Suppressor macrophage (primary cell): ENCODE measurements at regions not wholly inside any gene's neighbourhood (a gene's known extent, or its start where the extent isn't known, plus 50 kb on each side); places are given as distances from the start of the nearest gene placed in this dataset.
A peak's percentile ranks its signal among the peaks of the same experiment; 100 is the strongest.

Experiments used
- DNase-seq, 4 experiments: peaks; one replicate each; pipeline ENCODE4 v3.0.0-alpha.2; 2020 to 2022

- DNase-seq: no peak
Measured at GRCh38 chr18:66440433-66440832, 163.5 kb downstream of the CDH19 start.

- DNase-seq: no peak
Measured at GRCh38 chr18:66439670-66440069, 164.2 kb downstream of the CDH19 start.

GRCh38 chr18:66438711-66439536 lies 165.0 kb downstream of the CDH19 start:
- no peak for DNase-seq

DNA sequence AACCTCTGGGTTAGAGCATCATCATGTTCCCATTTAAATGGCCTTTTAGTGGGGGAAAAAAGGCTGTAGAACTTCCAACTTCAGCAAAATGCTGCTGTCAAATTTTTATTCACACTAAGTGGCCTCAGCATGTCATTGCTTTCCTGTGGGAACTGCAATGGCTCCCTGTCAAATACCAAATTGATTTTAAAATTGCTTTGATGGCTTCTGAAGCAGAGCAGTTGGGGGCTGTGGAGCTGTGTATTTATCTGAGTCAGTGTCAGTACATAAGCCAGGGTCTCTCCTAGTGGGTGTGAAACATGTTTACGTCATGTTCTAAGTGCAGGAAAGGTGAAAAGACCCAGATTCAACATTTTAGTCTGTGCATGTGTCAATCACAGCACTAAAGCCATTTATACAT lies 171.3 kb downstream of the CDH19 start:
- no peak for DNase-seq

DNA sequence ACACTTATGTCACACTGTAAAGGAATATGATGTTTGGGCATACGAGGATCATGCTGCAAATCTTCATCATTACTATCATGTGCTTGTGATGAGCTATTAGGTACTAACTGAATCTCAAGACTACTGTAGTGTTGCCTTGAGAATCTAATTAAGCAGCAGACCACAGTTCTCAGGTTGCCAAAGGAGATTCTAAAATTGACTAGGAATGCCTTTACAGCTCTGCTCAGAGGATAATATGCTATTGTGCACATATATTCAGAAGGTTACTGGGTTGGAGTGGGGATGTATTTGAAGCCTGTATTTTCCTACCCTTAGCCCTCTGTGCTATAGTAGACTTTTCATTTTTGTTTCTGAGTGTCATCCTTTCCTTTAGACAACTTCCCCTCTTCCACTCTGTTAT lies 175.1 kb downstream of the CDH19 start:
- DNase-seq: no peak

GRCh38 chr18:66419400-66419799 lies 184.5 kb downstream of the CDH19 start:
- no peak for DNase-seq

GRCh38 chr18:66410692-66411091 lies 193.2 kb downstream of the CDH19 start:
- DNase-seq: no peak

DNA sequence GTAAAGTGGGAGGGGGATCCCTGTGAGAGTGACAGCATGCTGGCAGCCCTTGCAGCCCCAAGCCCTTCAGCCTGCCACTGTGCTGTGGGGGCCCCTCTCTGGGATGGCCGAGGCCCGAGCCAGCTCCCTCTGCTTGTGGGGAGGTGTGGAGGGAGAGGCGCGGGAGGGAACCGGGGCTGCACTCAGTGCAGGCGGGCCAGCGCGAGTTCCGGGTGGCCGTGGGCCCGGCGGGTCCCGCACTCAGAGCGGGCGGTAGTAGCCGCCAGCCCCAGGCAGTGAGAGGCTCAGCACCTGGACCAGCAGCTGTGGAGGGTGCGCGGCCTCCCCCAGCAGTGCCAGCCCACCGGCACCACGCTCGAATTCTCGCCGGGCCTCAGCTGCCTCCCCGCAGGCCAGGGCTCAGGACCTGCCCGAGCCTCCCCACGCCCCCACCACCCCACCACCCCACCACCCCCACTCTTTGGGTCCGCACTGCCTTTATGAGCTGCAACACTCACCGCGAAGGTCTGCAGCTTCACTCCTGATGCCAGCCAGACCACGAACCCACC lies 208.1 kb downstream of the CDH19 start:
- DNase-seq: no peak

GRCh38 chr18:66393463-66393862 lies 210.4 kb downstream of the CDH19 start:
- no peak for DNase-seq

GRCh38 chr18:66377291-66377690 lies 226.6 kb downstream of the CDH19 start:
- DNase-seq: no peak

DNA sequence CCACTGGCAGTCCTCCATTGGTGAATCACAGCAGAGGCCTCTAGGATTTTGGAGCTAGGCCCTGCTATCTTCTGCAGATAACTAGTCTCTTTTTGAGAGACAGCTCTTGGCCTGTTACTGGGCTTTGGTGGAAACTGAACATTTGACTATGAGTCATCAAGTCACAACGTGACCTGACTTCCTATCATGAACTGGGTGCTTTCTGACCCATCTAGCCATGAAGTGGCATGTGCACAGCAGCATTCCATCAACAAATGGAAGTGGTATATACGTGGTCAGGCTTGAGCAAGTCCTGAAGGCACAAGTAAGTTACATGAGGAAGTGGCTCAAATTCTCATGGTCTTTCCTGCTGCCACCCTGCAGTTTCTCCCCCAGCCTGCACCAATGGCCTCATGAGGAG lies 228.5 kb downstream of the CDH19 start:
- DNase-seq: peak in 2 of 4 experiments; percentile 3 to 14

DNA sequence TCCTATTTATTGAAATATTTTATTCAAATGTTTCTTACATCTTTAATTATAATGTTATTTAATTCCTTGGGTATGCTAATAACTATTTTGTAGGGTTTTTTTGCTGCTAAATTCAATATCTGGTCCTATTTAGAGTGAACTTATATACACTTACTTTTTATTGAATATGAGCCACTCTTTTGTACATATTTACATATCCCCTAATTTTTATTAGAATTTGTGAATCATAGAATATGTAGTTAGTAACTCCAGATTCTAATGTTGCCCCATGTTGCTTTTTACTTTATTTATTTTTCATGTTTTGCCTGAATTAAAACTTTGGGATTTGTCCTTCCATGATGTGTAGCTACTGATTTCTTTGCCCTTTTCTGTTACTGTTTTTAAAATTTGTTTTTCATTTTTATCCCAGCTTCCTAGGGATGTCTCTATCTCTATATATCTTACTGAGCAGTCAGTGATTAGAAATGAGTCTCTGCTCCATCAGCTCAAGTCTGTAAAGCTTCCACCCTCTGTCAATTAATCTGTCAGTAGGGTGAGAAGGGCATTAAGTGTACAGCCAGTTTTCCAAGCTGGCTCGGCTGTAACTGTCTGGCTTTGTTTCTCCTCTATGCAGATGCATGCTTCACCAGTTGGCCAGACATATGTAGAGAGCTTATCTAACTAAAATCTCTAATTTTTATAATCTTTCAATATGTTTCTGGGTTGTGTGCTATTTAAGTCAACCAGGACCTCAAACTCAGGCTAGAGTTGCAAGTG lies 256.9 kb downstream of the CDH19 start:
- no peak for DNase-seq

DNA sequence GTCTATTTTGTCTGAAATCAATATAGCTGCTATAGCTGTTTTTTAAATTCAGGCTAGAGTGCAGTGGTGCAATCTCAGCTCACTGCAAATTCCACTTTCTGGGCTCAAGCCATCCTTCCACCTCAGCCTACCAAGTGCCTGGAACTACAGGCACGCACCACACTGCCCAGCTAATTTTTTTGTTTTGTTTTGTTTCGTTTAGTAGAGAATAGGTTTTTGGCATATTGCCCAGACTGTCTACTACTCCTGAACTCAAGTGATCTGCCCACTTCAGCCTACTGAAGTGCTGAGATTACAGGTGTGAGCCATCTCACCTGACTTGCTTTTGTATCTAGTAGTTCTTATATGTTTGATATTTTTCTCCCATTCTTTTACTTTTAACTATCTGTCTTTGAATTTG lies 259.7 kb downstream of the CDH19 start:
- no peak for DNase-seq

- DNase-seq: no peak
Measured at GRCh38 chr18:66342577-66342976, 261.3 kb downstream of the CDH19 start.

- DNase-seq: no peak
Measured at GRCh38 chr18:66334534-66334933, 269.4 kb downstream of the CDH19 start.

DNA sequence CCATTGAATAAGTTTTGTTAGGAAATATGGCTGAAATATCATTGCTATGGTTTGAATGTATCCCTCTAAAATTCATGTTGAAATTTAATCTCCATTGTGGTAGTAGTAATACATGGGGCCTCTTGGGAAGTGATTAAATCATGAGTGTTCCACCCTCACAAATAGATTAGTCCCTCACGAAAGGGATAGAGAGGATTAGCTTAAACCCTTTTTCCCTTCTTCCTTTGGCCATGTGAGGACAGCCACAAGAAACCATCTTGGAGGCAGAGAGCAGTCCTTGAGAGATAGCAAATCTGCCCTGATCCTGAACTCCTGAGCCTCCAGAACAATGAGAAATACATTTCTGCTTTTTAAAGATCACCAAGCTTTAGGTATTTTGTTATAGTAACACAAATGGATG lies 274.2 kb downstream of the CDH19 start:
- no peak for DNase-seq

DNA sequence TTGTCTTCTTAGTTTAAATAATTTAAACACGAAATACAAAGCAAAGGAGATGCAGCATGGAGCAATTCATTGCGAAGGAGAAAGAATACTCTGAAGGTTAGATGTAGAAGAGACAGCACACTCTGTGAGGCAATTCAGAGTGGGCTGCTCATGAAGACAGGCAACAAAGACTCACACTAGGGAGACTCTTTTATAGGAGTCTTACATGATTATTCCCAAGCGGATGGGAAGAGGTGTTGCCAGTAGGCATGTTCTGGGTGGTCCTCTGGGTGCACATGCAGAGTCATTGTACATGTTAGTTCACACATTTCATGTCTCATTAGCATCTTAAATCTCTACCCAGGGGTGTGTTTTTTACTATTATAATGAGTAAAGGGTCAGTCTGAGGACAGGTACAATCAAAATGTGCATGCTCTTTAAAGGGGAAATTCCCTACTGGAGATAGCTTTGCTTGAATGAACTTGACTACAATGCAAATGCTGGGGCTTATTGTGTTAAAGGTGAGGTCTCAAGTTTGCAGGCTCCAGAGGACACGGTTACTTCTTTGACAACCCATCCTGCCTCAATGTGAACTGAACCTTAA lies 275.5 kb downstream of the CDH19 start:
- DNase-seq: no peak

DNA sequence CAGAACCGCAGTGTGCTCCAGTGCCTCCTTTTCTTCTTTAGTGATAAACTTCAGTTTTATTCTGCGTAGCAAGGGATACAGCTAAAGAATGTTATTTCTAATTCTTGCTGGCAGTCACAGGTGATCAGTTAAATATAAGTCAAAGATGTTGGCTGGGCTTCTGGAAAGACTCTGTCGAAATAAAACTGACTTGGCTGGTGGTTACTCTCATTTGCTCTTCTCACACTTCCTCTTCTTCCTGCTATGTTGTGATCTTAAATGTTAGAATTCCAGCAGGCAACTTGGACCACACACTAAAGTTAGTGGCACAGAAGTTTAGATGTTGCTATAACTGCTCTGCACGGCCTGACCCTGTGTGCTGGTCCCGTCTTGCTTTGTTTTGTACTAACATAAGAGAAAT lies 278.6 kb downstream of the CDH19 start:
- no peak for DNase-seq

DNA sequence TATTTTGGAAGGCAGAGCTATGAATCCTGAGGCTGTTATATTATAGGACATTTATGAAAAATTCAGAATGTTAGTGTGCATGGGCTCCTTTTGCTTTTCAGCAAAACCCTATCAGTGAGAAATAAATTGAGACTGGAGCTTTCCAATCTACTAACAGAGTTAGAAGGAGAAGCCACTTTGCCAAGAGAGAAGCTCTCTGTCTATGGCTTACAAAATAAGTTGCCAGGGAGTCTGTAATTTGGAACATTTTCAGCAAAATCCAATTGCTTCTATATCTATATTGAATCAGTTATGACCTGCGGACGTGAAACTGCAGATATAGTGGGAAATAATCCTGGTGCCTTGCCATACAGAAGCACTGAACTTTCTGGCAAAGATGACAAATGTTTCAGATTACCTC lies 279.3 kb downstream of the CDH19 start:
- no peak for DNase-seq

DNA sequence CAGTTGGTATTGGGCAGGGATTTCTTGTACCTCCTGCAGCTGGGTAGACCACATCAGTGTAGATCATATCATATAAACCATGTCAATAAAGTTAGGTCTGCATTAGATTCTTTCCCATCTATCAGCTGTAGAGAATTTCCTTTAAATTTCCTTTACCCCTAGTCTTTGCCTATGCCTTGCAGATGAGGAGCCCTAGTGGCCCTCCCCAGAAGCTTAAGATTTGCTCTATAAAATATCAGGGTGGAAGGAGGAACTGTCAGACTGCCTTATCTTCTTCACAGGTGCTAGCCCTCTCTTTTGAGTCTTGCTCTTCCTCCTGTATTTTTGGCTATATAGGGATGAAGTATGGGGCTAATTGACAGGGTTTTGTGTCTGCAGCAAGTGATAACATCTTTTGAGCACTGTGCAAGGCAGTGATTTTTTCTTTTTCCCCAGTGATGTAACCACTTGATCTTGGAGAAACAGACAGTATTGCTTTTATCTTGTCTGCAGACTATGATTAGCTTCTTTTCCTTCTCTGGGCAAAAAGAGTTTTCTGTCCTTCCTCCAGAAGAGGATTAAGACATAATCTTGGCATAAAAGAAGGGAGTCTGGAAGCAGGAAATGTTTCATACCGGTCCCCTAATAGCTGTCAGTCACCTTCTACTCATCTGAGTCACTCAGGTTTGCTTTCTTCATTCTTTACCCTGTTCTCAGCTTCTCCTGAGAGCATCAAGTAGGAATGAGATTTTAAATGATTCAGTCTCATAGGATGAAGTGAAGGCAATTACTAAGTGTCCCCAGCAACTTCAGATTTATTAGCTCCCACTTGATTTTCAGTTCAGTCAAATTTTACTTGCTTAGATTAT lies 286.4 kb downstream of the CDH19 start:
- DNase-seq: no peak

GRCh38 chr18:66316701-66317100 lies 287.2 kb downstream of the CDH19 start:
- no peak for DNase-seq

GRCh38 chr18:66300141-66300540 lies 303.7 kb downstream of the CDH19 start:
- no peak for DNase-seq

DNA sequence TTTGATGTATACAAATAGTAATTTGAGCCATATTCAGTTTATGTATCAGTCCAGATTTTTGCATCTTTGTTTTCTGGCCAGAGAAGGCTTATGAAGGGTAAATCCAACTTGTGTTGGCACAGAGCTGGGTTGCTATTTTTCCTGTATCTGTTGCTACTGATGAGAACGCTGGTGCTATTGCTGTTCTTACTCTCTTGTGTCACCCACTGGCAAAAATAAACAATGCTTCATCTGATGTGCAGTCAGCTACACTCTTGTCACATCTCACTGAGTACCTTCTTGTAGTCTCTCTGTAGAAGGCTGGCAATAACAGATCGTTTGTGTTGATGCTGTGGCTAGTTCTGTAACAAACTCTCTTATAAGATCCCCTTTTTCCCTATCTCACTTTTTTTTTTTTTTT lies 323.4 kb downstream of the CDH19 start:
- no peak for DNase-seq
